Fibroblast of lung (primary cell): ENCODE measurements at regions not wholly inside any gene's neighbourhood (a gene's known extent, or its start where the extent isn't known, plus 50 kb on each side); places are given as distances from the start of the nearest gene placed in this dataset.

Source experiments
- DNase-seq, 2 donors: peaks; one replicate each; pipeline versions ENCODE4 v3.0.0 to v3.0.0-alpha.2; 2010; ENCODE audit warnings: low read depth in 2 of 2
- H2AFZ ChIP-seq: 2 replicates; pipeline ENCODE4 v1.5.1; 2012; ENCODE audit warnings: low read length, control low read depth, inconsistent platforms
- H3K27ac ChIP-seq: 2 replicates; pipeline ENCODE4 v1.5.1; 2011; ENCODE audit warnings: low read length, control low read depth; ENCODE audit not compliant: insufficient read depth
- H3K27me3 ChIP-seq: 2 replicates; pipeline ENCODE4 v1.5.1; 2011; ENCODE audit warnings: mild to moderate bottlenecking, low read length; ENCODE audit not compliant: control insufficient read depth, insufficient read depth
- H3K36me3 ChIP-seq: 2 replicates; pipeline ENCODE4 v1.5.1; 2011; ENCODE audit warnings: low read length; ENCODE audit not compliant: control insufficient read depth, insufficient read depth
- H3K4me1 ChIP-seq: 2 replicates; pipeline ENCODE4 v1.5.1; 2011; ENCODE audit warnings: low read length; ENCODE audit not compliant: control insufficient read depth, insufficient read depth; ENCODE audit errors: extremely low read depth
- H3K4me2 ChIP-seq: 2 replicates; pipeline ENCODE4 v1.5.1; 2011; ENCODE audit warnings: low read length, control low read depth; ENCODE audit not compliant: insufficient read depth; ENCODE audit errors: extremely low read depth
- H3K4me3 ChIP-seq, 4 experiments: fragments of 200-600 bp in 1 of 4; sonication (generic) in 1 of 4; replicated peaks in 1 of 4; 2 replicates each; pipeline ENCODE4 v1.5.1; 2011 to 2016; ENCODE audit warnings: low read length in 4 of 4, low read depth in 3 of 4, mild to moderate bottlenecking in 3 of 4, control low read depth in 2 of 4, inconsistent platforms in 1 of 4, mixed read lengths in 1 of 4; ENCODE audit not compliant: insufficient read depth in 1 of 4; ENCODE audit errors: control extremely low read depth in 1 of 4
- H3K79me2 ChIP-seq: 2 replicates; pipeline ENCODE4 v1.5.1; 2012; ENCODE audit warnings: mild to moderate bottlenecking, low read length, inconsistent platforms; ENCODE audit not compliant: control insufficient read depth, insufficient read depth
- H3K9ac ChIP-seq: 2 replicates; pipeline ENCODE4 v1.5.1; 2011; ENCODE audit warnings: mild to moderate bottlenecking, low read length, control low read depth; ENCODE audit not compliant: insufficient read depth
- H3K9me3 ChIP-seq: 2 replicates; pipeline ENCODE4 v1.5.1; 2012; ENCODE audit warnings: low read depth, low read length; ENCODE audit not compliant: control insufficient read depth, insufficient read depth
- H4K20me1 ChIP-seq: 2 replicates; pipeline ENCODE4 v1.5.1; 2011; ENCODE audit warnings: low read length; ENCODE audit not compliant: control insufficient read depth, insufficient read depth; ENCODE audit errors: extremely low read depth
- CTCF ChIP-seq, 2 donors: IDR thresholded peaks in 1 of 2; conservative IDR thresholded peaks in 1 of 2; 1 replicate in 1 of 2; 2 replicates in 1 of 2; pipeline ENCODE4 v1.5.1; 2011 to 2012; ENCODE audit warnings: low read length in 2 of 2, control low read depth in 1 of 2, inconsistent platforms in 1 of 2, low read depth in 1 of 2, mild to moderate bottlenecking in 1 of 2
- EZH2 ChIP-seq: IDR thresholded peaks from 2 replicates; pipeline ENCODE4 v1.5.1; 2012; ENCODE audit warnings: low read length, control low read depth, mild to moderate bottlenecking; ENCODE audit errors: missing control alignments

GRCh38 chr20:11011653-11012052 lies 337.9 kb upstream of the JAG1 start:
- no peaks in the 10 kb centered on the region for H3K36me3 ChIP-seq
- no peak for DNase-seq
- H3K4me1 ChIP-seq = no peaks in the 10 kb centered on the region
- H3K9me3 ChIP-seq = no peaks in the 10 kb centered on the region
- no peak overlapping the region for H3K9ac ChIP-seq
- H3K27me3 ChIP-seq = no peaks in the 10 kb centered on the region
- H3K4me2 ChIP-seq = no peak overlapping the region
- H4K20me1 ChIP-seq = no peaks in the 10 kb centered on the region
- TF ChIP-seq CTCF (conservative IDR thresholded peaks at IDR 0.05 in 1 of 2, IDR thresholded peaks at IDR 0.05 in 1 of 2; ENCODE audit: low read depth in 1 of 2, low read length in 2 of 2) (no peak), EZH2 (no peak)
- H3K79me2 ChIP-seq = no peaks in the 10 kb centered on the region
- no peak overlapping the region for H3K4me3 ChIP-seq
- H2AFZ ChIP-seq = no peak overlapping the region
- no peak overlapping the region for H3K27ac ChIP-seq

GRCh38 chr20:11012975-11013374 lies 339.2 kb upstream of the JAG1 start:
- H3K4me1 ChIP-seq = no peaks in the 10 kb centered on the region
- DNase-seq = peak; percentile 66 to 85
- TF ChIP-seq EZH2 (no peak), CTCF (conservative IDR thresholded peaks at IDR 0.05 in 1 of 2, IDR thresholded peaks at IDR 0.05 in 1 of 2; ENCODE audit: low read depth in 1 of 2, low read length in 2 of 2) (no peak)
- no peaks in the 10 kb centered on the region for H3K36me3 ChIP-seq
- H4K20me1 ChIP-seq = no peaks in the 10 kb centered on the region
- H3K4me3 ChIP-seq = no peak overlapping the region
- no peaks in the 10 kb centered on the region for H3K27me3 ChIP-seq
- no peak overlapping the region for H2AFZ ChIP-seq
- no peak overlapping the region for H3K9ac ChIP-seq
- H3K4me2 ChIP-seq = no peak overlapping the region
- no peak overlapping the region for H3K27ac ChIP-seq
- H3K9me3 ChIP-seq = no peaks in the 10 kb centered on the region
- no peaks in the 10 kb centered on the region for H3K79me2 ChIP-seq

- TF ChIP-seq EZH2 (no peak), CTCF (conservative IDR thresholded peaks at IDR 0.05 in 1 of 2, IDR thresholded peaks at IDR 0.05 in 1 of 2; ENCODE audit: low read depth in 1 of 2, low read length in 2 of 2) (no peak)
- Histone ChIP-seq H3K9ac (no peak overlapping the region), H3K4me1 (no peaks in the 10 kb centered on the region), H3K27me3 (no peaks in the 10 kb centered on the region), H2AFZ (no peak overlapping the region), H4K20me1 (no peaks in the 10 kb centered on the region), H3K9me3 (no peaks in the 10 kb centered on the region), H3K27ac (no peak overlapping the region), H3K36me3 (no peaks in the 10 kb centered on the region), H3K79me2 (no peaks in the 10 kb centered on the region), H3K4me3 (no peak overlapping the region), H3K4me2 (no peak overlapping the region)
- no peak for DNase-seq
Observed at GRCh38 chr20:11013801-11014200, 340.0 kb upstream of the JAG1 start.
